Epithelial cell of esophagus (primary cell): ENCODE measurements at regions not wholly inside any gene's neighbourhood (a gene's known extent, or its start where the extent isn't known, plus 50 kb on each side); places are given as distances from the start of the nearest gene placed in this dataset.
"Not testable (repeated sequence)": the region's sequence is repeated elsewhere in the genome, so short reads cannot be mapped to it uniquely, and the experiment has no call there.

ENCODE experiments used
- DNase-seq: peaks from one replicate; pipeline ENCODE4 v3.0.0; 2010; ENCODE audit warnings: low read depth
- H3K4me3 ChIP-seq: 2 replicates; pipeline ENCODE4 v1.5.1; 2011; ENCODE audit warnings: mild to moderate bottlenecking, low read length, control low read depth
- TF ChIP-seq, protein P1 (sequence below): IDR thresholded peaks from 2 replicates; pipeline ENCODE4 v1.5.1; 2011; ENCODE audit warnings: low read depth, mild to moderate bottlenecking, low read length, control low read depth, inconsistent platforms; ENCODE audit not compliant: insufficient read depth; ENCODE audit errors: missing control alignments

DNA sequence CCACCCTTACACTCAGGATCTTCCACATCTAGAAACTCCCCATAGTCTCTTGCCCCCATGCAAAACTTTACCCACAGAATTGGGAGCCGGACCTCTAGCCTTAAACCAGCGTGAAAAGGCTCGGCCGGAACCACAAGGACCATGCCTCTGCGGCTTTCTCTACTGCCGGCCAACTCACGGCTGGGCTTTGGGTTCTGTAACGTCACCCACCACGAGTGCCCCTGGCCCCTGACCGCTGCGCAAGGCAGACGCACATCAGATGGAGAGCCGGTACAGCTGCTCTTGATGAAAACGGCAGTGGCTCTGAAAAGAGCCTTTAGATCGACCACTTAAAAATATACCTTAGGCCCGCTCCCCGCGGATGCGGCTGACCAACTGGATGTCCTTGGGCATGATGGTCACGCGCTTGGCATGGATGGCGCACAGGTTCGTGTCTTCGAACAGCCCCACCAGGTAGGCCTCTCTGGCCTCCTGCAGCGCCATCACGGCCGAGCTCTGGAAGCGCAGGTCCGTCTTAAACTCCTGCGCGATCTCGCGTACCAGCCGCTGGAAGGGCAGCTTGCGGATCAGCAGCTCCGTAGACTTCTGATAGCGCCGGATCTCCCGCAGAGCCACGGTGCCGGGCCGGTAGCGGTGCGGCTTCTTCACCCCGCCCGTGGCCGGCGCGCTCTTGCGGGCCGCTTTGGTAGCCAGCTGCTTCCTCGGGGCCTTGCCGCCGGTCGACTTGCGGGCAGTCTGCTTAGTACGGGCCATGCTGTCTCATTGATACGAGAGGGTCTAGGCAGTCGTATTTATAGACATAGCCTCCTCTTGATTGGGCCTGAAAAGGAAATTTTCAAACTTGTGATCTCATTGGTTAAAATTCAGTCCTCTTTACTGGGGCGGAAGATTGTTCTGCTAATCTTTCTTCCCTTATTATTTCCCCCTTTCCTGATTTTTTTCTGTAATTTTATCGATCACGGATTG is 66.3 kb downstream of the FAM72C start:
- TF ChIP-seq, protein P1, sequence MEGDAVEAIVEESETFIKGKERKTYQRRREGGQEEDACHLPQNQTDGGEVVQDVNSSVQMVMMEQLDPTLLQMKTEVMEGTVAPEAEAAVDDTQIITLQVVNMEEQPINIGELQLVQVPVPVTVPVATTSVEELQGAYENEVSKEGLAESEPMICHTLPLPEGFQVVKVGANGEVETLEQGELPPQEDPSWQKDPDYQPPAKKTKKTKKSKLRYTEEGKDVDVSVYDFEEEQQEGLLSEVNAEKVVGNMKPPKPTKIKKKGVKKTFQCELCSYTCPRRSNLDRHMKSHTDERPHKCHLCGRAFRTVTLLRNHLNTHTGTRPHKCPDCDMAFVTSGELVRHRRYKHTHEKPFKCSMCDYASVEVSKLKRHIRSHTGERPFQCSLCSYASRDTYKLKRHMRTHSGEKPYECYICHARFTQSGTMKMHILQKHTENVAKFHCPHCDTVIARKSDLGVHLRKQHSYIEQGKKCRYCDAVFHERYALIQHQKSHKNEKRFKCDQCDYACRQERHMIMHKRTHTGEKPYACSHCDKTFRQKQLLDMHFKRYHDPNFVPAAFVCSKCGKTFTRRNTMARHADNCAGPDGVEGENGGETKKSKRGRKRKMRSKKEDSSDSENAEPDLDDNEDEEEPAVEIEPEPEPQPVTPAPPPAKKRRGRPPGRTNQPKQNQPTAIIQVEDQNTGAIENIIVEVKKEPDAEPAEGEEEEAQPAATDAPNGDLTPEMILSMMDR: peak; percentile 21
- H3K4me3 ChIP-seq: peak overlapping the region; percentile 34

DNA sequence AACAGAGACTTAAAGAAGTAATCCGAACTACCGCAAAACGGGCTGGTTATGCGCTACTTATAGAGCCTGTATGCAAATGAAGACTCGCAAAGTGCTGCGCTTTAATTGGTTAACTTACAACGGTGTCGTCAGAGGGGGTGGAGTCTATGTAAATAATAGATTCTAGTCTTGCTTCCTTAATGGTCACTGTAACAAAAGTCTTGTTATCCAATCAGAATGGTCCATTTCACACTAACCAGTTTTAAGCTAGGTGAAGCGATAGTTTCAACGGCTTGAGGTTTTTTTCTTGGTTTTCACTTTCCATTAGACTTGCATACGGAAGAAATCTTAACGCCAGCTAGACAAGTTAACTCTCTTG is 67.2 kb downstream of the FAM72C start:
- peak overlapping the region; percentile 49 for H3K4me3 ChIP-seq
- DNase-seq: not testable (repeated sequence)

More for the DNA sequence above, 66.3 kb downstream of the FAM72C start:
- DNase-seq: peak; percentile 60

DNA sequence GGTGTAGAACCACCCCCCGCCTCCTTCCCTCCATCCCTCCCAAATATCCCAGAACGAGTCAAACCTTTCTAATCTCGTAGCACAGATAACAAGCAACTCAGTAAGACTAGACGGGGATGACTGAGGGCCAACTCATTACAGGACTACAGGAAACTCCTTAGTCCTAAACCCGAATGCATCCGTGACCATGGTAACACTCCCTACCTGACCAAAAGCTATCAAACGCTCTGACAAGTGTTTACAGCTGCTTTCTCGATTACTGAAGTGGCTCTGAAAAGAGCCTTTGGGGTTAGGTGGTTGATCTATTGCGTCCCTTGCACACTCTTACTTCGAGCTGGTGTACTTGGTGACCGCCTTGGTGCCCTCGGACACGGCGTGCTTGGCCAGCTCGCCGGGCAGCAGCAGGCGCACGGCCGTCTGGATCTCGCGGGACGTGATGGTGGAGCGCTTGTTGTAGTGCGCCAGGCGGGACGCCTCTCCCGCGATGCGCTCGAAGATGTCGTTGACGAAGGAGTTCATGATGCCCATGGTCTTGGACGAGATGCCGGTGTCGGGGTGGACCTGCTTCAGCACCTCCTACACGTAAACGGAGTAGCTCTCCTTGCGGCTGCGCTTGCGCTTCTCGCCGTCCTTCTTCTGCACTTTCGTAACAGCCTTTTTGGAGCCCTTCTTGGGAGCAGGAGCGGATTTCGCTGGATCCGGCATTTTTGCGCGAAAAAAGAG is 67.7 kb downstream of the FAM72C start:
- peak; percentile 45 for DNase-seq
- peak overlapping the region; percentile 49 for H3K4me3 ChIP-seq

DNA sequence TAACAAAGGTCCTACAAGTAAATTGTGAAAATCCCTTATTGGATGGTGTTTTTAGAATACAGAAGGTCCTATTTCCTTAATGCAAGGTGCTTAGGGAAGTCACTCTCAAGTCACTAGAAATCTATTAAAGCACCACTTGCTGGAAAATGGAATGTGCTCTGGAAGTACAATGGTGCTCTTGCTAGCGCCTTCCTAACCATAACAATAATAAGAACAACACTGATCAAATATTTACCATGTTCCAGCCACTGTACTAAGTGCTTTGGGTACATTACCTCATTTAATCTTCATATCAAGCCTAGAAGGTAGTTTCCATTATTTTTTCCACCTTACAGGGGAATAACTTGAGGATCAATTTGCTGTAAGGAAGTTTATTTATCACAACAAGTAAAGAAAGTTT is 75.4 kb downstream of the FAM72C start:
- not testable (repeated sequence) for H3K4me3 ChIP-seq, DNase-seq

DNA sequence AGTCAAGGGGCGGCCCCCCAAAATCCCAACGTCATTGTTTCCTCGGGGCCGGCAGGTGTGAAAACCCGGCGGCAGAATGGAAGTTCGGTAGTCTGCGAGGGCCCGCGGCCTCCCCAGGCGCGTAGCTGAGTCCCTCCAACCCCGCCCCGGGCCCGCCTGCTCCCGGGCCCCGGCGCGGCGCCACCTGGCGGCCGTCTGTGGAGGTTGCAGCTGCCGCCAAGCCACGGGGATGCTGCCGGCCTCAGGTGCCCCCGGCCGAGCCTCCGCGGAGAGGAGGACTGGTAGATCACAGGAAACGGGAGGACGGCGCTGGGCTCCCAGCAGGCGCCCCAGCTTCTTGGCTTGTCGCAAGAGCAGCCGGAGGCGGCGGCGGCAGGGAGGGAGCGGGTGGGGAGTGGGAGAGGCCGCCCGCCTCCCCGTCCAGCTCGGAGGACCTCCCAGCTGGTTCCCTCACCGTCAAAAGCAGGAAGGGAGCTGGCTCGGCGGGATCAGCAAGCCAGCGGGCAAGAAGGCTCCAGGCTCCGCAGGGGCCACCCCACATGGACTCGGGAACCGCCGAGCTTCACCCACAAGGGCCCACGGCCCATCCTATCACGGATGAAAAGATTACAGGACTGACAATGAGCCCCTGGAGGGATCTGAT is 86.7 kb downstream of the FAM72C start:
- H3K4me3 ChIP-seq: not testable (repeated sequence)
- DNase-seq: peak; percentile 50

DNA sequence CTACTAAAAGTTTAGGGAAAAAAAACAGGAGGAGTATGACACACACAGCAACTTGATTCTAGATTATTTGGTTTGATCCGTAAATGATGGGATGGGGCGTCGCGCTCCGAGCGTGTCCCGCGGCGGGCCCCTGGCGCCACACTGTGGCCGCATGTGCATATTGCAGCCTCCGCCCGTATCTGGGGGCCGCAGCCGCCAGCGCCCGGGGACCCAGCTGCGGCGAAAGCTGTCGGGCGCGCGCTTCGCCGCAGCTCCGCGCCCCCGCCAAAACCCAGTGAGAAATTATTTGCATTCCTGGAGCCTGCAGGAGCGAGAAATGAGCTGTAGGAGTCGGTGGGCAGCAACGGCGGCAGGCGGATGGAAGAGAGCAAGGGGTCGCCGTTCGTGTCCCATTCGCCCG is 87.3 kb downstream of the FAM72C start:
- not testable (repeated sequence) for H3K4me3 ChIP-seq, DNase-seq

DNA sequence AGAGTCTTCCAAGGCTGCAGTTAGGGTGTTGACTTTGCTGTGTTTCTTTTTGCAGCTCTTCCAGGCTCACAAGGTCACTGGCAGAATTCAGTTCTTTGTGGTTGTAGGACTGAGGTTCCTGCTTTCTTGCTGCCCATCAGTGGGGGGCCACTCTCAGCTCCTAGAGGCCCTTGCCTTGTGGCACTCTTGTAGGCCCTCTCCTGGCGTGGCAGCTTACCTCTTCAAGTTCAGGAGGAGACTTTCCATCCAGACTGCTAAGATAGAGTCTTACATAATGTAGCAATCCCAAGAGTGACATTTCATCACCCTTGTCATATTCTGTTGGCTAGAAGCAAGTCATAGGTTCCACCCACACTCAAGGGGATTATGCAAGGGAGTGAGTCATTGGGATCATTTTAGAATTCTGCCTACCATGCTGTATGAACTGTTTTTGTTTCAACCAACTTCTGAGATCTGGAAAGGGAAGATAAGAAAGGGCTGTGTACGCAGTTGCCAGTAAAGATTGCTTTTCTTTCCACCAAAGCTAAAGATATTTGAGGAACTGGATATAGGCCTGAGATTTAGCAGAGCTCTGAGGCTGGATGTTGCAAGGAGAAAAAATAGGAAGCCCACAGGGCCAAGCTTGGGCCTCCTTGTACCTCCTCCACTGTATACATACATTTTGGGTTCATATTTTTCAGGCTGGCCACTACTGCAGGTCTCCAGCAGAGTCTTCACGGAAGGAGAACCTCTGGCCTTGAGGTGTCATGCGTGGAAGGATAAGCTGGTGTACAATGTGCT is 91.8 kb downstream of the FAM72C start:
- not testable (repeated sequence) for H3K4me3 ChIP-seq, DNase-seq

DNA sequence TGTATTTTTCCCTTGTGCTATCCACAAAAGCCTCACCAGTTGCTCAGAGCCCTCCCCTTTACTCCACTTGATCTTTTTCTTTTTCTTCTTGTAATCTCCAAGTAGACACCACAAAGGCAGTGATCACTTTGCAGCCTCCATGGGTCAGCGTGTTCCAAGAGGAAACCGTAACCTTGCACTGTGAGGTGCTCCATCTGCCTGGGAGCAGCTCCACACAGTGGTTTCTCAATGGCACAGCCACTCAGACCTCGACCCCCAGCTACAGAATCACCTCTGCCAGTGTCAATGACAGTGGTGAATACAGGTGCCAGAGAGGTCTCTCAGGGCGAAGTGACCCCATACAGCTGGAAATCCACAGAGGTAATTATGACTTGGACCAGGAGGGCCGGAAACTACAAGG is 95.8 kb downstream of the FAM72C start:
- not testable (repeated sequence) for DNase-seq, H3K4me3 ChIP-seq

DNA sequence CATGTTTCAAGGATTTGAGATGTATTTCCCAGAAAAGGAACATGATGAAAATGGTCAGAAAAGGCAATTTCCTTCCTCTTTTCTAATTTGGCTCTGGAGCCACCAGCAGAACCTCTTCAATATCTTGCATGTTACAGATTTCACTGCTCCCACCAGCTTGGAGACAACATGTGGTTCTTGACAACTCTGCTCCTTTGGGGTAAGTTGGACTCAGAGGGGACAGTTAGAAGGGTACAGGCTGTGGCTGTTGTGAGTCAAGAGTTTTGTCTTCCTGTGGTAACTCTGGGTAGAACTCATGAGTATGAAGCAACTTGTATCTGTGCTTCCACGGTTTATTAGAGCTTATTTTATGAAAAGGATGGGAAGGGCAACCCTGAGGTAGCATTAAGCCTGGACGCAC is 97.2 kb downstream of the FAM72C start:
- H3K4me3 ChIP-seq, DNase-seq: not testable (repeated sequence)

DNA sequence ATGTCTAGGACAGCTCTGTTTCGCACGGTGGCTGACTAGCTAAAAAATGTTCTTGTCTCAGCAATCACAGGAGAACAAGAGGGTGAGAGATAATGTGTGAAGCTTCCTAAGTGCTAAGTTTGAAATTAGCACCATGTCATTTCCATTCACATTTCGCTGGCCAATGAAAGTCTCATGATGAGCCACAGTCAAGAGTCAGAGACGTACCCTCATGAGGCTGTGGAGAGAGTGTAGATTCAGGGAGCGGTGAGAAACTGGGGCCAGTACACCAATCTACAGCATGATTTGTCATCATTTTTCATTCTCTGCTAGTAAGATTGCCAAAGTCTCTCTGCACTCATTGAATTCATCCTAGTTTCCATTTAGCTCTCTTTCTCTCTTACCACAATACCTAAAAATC is 98.1 kb downstream of the FAM72C start:
- not testable (repeated sequence) for H3K4me3 ChIP-seq, DNase-seq

DNA sequence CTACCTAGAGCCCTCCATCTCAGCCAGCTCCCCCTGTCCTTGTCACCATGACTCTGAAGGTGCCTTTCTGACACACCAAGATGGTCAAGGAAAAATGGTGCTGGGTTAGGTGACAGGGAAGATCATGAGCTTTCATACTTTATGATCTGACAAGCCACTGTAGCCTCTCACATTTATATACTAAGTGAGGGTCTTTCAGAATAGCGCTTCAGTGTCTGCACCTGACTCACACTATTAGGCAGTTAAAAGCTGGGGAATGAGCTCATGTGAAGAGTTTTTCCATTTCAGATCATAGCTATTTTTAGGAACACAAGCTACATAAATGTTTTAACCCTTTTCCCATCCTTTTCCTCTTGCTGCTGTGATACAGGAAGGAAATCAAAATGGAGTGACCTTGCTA is 101.4 kb downstream of the FAM72C start:
- not testable (repeated sequence) for DNase-seq

DNA sequence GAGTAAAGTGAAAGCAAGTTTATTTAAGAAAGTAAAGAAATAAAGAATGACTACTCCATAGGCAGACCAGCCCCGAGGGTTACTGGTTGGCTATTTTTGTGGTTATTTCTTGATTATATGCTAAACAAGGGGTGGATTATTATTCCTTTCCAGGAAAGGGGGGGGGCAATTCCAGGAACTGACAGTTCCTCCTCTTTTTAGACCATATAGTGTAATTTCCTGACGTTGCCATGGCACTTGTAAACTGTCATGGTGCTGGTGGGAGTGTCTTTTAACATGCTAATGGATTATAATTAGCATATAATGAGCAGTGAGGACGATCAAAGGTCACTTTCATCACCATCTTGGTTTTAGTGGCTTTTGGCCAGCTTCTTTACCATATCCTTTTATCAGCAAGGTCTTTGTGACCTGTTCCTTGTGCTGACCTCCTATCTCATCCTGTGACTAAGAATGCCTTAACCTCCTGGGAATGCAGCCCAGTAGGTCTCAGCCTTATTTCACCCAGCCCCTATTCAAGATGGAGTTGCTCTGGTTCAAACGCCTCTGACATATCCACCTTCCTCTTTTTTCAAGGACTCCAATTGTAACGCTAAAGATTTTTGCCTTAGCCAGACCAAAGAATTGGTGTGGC is 104.1 kb downstream of the FAM72C start:
- not testable (repeated sequence) for H3K4me3 ChIP-seq, DNase-seq

More for the DNA sequence above, 101.4 kb downstream of the FAM72C start:
- H3K4me3 ChIP-seq: not testable (repeated sequence)

DNA sequence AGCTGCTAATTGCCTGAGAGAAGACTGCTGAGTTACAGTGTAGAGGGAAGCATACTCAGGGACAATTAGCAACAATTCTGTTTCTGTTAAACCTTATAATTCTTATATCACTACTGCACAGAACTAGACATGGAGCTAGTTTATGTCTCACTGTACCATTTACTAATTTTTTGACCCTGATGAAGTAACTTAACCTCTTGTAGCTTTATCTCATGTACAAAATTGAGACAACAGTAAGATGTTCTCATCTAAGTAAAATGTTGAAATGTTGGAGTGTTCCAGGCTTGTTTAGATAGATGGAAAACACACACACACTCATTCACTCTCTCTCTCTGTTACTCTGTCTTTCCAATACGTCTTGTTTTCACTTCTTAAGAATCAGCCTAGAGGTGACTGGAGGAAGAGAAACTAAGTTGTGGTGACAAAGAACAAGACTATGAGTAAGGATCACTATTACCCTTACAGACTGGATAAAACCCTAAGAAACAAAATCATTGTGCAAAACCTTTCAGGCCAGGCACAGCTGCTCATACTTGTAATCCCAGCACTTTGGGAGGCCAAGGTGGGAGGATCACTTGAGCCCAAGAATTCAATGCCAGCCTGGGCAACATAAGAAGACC is 107.8 kb downstream of the FAM72C start:
- H3K4me3 ChIP-seq, DNase-seq: not testable (repeated sequence)

DNA sequence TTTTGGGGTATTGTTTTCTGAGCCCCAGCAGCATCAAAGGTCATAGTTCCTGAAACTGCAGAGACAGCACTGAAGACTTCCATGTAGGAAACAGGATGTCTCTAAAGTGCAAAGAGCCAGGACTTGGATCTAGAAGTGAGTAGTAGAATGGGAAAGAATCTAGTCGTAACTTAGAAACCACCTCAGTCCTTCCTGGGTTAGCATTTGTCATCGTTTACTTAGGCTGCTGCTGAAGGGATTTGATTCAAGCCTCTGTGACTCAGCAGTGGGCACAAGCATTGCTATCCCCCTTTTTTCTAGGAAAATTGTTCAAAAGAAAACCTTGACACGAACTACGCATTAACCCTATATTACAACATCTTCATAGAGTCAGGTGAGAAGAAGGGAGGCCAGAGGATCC is 109.1 kb downstream of the FAM72C start:
- not testable (repeated sequence) for DNase-seq, H3K4me3 ChIP-seq

DNA sequence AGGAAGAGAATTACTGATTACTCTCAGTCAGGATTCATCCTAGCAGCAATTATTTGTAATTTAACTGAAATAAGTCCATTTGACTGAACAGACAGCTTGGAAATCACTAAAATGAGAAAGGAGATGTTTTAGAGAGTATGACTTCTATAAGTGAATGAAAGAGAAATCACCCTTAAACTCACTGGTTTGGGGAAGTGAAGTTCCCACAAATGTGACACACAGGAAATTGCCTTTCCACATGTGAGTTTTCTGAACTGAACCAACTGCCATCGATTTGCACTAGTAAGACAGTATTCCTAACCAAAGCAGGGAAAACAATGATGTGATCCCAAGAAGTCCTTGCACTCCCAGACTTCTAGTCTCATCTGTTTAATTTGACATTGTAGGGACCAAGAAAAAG is 110.5 kb downstream of the FAM72C start:
- not testable (repeated sequence) for DNase-seq, H3K4me3 ChIP-seq

DNA sequence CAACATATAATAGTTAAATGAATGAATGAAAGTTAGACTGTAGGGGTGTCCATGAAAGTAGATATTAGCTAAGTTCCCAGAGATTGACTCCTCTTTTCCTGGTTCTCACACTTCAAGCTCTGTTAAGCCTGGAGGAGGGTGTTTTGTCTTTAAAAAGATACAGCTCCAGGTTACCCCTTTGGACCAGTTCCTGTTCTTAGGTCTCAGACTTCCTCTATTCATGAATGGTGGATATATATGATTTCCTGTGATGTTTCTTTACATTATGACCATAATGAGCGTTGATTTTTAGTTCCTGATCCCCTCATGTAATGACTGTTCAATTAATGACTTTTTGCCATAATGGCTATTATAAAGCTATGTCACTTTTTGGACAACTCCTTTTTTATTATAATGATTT is 115.9 kb downstream of the FAM72C start:
- not testable (repeated sequence) for H3K4me3 ChIP-seq, DNase-seq

DNA sequence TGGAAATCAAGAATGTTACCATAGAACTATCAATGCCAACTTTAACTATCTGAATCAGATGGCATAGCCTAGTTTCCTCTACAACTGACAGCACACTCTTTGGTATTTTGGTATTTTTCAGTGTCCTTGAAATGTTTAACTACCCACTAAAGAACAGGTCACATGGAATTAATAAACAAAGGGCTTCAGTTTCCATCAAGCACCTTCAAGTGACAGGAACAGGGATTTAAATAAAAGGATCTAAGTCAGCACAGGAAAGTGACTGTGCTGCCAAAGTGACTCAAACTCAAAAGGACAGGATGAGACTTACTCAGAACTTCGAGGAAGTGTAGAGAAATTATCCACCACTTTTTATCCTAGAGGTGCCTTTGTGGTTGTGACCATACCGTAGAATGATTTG is 117.7 kb downstream of the FAM72C start:
- DNase-seq, H3K4me3 ChIP-seq: not testable (repeated sequence)
